COLO668 (cell line): ENCODE measurements at regions not wholly inside any gene's neighbourhood (a gene's known extent, or its start where the extent isn't known, plus 50 kb on each side); places are given as distances from the start of the nearest gene placed in this dataset.

Experiments
- DNase-seq: peaks from one replicate; lab custom pipeline; 2025; ENCODE audit not compliant: unreplicated experiment; lab: John Stamatoyannopoulos, UW

- no peak for DNase-seq
These were observed 122.8 kb upstream of the IPO9 start for GRCh38 chr1:201706109-201706508.

- DNase-seq = no peak
These were observed 121.9 kb upstream of the IPO9 start for GRCh38 chr1:201707027-201707426.

DNA sequence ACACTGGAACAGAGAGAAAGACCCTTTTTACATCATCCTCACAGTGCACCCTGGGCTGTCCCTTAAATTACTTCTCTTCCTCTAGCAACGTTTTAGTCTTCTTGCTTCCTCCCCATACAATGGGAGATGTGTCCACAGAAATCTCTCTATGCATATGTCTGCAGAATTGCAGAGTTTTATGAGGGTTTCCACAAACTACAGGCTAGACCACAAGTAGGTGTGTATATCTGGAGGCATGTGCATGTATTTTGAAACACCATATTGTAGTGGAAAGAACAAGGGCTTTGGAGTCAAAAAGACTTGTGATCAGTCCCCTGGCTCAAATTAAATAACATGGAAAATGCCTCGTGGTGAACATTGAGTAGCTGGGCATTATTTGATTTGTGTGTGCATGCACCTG, 121.3 kb upstream of the IPO9 start:
- no peak for DNase-seq

DNA sequence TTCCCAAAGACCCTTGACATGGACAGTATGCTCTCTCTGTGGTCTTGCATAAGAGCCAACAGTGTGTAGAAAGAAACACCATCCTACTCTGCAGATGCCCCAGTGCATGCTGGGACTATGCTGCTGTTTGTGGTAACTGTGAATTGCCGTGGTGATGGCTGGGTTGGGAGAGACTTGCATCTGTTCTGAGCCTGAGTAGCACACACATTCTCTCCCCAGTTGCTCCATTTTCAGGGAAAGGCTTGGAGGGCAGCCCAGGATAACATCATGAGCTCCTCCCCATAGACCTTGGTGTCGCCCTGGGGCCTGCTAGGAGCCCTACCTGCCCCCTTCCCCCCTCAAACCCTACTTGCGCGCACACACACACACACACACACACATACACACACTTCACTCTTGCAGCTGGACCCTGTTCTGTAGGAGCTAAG, 120.9 kb upstream of the IPO9 start:
- DNase-seq = no peak

DNA sequence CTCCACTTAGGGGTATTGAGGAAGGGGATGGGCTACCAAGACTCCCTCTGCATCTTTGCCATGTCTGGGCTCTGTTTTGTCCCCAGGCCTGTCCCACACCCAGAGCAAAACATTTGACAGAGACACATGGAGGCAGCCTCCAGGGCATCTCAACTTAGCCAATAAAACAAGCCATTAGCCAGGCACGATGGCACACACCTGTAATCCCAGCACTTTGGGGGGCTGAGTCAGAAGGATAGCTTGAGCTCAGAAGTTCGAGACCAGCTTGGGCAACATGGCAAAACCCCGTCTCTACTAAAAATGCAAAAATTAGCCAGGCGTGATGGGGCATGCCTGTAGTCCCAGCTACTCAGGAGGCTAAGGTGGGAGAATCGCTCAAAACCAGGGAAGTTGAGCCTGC, 120.3 kb upstream of the IPO9 start:
- DNase-seq = no peak

- peak; percentile 72 for DNase-seq
These were observed 119.2 kb upstream of the IPO9 start for GRCh38 chr1:201709564-201710295.

DNA sequence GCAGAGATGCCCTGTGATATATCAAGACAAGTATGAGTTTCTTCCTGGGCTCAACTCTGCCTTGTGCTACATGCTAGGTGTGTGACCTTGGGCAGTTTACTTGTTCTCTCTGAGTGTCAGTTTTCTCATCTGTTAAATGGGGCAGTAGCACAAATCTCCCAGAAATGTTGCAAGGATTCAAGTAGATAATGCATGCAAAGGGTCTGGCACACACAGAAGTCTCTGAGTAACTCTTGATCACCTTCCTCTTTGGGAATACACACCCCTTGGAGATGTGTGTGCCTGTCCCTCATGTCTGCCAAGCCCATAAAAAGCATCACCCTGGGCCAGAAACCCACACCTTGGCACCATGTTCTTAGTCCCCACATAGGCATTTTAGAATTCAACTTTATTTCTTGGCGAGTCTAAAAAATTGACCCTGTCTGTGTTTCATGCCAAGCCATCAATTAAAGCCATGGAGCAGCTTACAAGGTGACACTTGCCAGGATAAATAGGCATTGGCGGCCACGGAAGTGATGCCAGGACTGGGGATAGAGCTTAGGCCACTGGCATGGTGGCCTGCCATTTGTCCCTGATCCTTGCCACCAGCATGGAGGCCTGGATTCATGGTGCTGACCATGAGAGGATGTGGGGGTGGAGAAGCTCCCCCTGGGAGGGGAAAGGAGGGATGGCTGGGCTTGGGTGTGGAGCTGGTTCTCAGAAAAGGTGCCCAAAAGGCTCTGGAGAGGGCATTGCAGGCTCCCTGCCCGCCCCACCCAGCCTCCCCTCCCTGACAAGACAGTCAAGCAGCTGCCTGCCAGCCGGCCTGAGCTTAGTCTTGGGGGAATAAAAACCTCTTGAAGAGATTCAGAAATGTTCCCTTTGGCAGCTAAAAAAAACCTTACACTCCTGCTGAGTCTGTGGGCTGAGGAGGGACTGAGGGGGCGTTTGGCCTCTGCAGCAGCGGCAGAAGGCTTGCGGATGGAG, 118.0 kb upstream of the IPO9 start:
- no peak for DNase-seq

- DNase-seq = no peak
These were observed 117.1 kb upstream of the IPO9 start for GRCh38 chr1:201711811-201712210.

DNA sequence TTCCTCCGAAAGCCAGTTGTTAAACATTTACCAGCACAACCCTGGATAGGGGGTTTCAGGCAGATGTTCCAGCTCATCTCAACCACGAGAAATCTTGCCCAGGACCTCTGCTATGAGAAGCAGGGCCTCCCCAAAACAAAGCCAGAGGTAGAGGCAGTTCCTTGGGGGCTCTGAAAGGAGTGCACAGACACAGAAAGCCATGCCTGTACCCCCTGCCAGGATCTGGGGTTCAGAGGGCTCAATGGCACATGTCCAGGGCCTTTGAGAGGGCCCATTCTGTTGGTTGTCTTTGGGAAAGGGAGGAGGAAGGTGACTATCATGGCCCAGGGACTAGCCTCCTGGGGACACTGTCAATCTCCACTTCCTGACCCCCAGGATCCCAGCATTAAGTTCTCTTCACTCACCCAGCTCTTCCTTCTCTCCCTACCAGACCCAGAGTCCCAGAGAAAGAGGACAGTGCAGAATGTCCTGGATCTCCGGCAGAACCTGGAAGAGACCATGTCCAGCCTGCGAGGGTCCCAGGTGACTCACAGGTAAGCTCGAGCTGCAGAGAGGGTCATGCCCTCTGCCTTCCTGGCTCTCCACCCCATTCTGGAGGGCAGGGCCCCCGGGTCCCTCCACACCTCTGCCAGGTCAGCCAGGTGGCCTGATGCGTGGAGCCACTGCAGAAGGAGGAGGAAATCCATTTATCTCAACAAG, 116.4 kb upstream of the IPO9 start:
- no peak for DNase-seq

DNA sequence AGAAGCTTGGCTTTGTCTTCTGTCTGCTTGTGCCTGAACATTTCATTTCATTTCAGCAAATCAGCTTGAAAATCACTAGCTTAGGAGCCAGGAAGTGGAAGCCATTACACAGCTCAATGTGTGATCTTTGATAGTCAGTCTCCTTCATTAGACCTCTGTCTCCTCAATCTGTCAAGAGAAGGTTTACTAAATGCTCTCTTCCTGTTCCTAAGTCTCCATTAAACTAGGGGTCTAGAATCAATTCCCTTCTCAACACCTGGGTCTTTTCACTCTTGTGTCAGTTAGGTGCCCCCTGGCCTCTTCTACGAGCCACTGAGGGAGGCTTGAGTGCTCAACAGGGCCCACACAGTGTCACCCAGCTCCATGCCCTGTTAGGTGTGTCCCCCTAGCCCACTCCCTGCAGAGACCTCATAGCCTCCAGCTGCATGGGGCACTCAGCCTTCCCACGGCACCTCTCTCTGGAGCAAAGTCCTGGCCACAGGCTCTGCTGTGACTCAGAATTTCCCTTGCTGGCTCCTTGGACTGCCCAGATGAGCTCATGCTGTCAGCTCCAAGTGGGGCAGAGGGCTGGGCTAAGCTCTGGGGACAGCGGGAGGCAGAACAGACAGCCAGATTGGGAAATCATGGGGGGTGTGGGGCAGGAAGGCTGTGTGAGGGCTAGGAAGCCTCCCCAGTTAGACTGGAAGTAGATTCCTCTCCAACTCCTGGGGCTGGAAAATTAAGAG, 115.7 kb upstream of the IPO9 start:
- no peak for DNase-seq

GRCh38 chr1:201714542-201715329, 114.2 kb upstream of the IPO9 start:
- DNase-seq = no peak

DNA sequence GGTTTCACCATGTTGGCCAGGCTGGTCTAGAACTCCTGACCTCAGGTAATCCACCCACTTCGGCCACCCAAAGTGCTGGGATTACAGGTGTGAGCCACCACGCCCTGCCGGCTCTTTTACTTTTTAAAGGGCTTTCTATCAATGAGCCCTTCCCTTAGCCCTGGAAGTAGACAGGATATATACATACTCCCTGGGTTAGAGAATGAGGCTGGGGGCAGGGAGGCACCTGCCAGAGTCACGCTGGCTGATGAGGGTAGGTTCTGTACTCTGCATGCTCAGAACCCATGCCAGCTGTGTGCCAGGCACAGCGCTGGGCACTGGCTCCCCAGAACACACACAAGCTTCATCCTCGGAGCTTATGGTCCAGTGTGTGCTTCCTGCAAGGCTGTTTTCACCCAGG, 113.6 kb upstream of the IPO9 start:
- DNase-seq = no peak

GRCh38 chr1:201715801-201716741, 112.9 kb upstream of the IPO9 start:
- no peak for DNase-seq

DNA sequence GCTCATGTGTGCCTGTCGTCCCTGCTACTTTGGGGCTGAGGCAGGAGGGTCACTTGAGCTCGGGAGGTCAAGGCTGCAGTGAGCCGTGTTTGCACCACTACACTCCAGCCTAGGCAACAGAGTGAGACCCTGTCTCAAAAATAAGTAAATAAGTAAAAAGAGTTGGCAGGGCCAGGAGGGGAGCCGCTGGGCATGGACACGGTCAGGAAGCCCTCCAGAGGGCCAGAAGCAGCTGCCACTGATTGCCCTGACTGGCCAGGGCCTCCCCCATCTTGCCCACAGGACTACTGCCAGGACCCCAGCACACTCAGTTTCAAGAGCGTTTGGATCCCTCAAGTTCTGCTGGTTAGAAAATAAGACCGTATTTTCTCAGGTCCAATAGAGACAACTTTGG, 112.2 kb upstream of the IPO9 start:
- no peak for DNase-seq

- no peak for DNase-seq
These were observed 111.7 kb upstream of the IPO9 start for GRCh38 chr1:201717286-201717685.

GRCh38 chr1:201718346-201719202, 110.4 kb upstream of the IPO9 start:
- no peak for DNase-seq

GRCh38 chr1:201719812-201720521, 109.0 kb upstream of the IPO9 start:
- DNase-seq = peak; percentile 21

GRCh38 chr1:201720522-201720844, 108.5 kb upstream of the IPO9 start:
- no peak for DNase-seq
